GM12874 (cell line): ENCODE measurements at regions not wholly inside any gene's neighbourhood (a gene's known extent, or its start where the extent isn't known, plus 50 kb on each side); places are given as distances from the start of the nearest gene placed in this dataset.

Experiments
- CTCF ChIP-seq: IDR thresholded peaks from 2 replicates; pipeline ENCODE4 v1.5.1; 2011; ENCODE audit warnings: low read depth, mild to moderate bottlenecking, control low read depth, low read length, moderate library complexity; ENCODE audit not compliant: insufficient read depth

- no peak for TF ChIP-seq CTCF
Measured at GRCh38 chr5:1729641-1730486, 69.8 kb downstream of the MRPL36 start.

GRCh38 chr5:1728846-1729245 is 70.8 kb downstream of the MRPL36 start:
- TF ChIP-seq CTCF, result no peak

GRCh38 chr5:1727571-1727970 is 72.1 kb downstream of the MRPL36 start:
- no peak for TF ChIP-seq CTCF

- TF ChIP-seq CTCF, result no peak
Measured at GRCh38 chr5:1726956-1727355, 72.7 kb downstream of the MRPL36 start.

- no peak for TF ChIP-seq CTCF
Measured at GRCh38 chr5:1726469-1726865, 73.2 kb downstream of the MRPL36 start.

- TF ChIP-seq CTCF, result no peak
Measured at GRCh38 chr5:1725641-1726468, 73.8 kb downstream of the MRPL36 start.

- no peak for TF ChIP-seq CTCF
Measured at GRCh38 chr5:1724822-1725602, 74.6 kb downstream of the MRPL36 start.
